DND-41 (cell line): ENCODE measurements at regions not wholly inside any gene's neighbourhood (a gene's known extent, or its start where the extent isn't known, plus 50 kb on each side); places are given as distances from the start of the nearest gene placed in this dataset.

ENCODE experiments used
- EZH2 ChIP-seq: IDR thresholded peaks from 3 replicates; pipeline ENCODE4 v1.6.1; 2012; ENCODE audit warnings: borderline replicate concordance, low read depth, mild to moderate bottlenecking, moderate library complexity, low read length, inconsistent platforms; ENCODE audit not compliant: severe bottlenecking
- TF ChIP-seq, protein P1 (sequence below): IDR thresholded peaks from 2 replicates; pipeline ENCODE4 v1.5.1; 2012; ENCODE audit warnings: borderline replicate concordance, low read length, moderate library complexity, mild to moderate bottlenecking; ENCODE audit not compliant: poor library complexity, severe bottlenecking; ENCODE audit errors: extremely low read depth

- TF ChIP-seq, protein P1, sequence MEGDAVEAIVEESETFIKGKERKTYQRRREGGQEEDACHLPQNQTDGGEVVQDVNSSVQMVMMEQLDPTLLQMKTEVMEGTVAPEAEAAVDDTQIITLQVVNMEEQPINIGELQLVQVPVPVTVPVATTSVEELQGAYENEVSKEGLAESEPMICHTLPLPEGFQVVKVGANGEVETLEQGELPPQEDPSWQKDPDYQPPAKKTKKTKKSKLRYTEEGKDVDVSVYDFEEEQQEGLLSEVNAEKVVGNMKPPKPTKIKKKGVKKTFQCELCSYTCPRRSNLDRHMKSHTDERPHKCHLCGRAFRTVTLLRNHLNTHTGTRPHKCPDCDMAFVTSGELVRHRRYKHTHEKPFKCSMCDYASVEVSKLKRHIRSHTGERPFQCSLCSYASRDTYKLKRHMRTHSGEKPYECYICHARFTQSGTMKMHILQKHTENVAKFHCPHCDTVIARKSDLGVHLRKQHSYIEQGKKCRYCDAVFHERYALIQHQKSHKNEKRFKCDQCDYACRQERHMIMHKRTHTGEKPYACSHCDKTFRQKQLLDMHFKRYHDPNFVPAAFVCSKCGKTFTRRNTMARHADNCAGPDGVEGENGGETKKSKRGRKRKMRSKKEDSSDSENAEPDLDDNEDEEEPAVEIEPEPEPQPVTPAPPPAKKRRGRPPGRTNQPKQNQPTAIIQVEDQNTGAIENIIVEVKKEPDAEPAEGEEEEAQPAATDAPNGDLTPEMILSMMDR = no peak
- no peak for TF ChIP-seq EZH2
Observed at GRCh38 chr3:16816048-16816780, 68.5 kb upstream of the PLCL2 start.
